NCI-H187 (cell line): ENCODE measurements at regions not wholly inside any gene's neighbourhood (a gene's known extent, or its start where the extent isn't known, plus 50 kb on each side); places are given as distances from the start of the nearest gene placed in this dataset.
"Not testable (repeated sequence)": the region's sequence is repeated elsewhere in the genome, so short reads cannot be mapped to it uniquely, and the experiment has no call there.

Experiments used
- DNase-seq, 2 experiments: peaks; one replicate each; lab custom pipeline; 2025; lab: John Stamatoyannopoulos, UW

GRCh38 chr6:141077355-141078333 lies 1055.1 kb upstream of the GJE1 start:
- no peak for DNase-seq

GRCh38 chr6:141057761-141058160 lies 1075.0 kb upstream of the GJE1 start:
- DNase-seq, result no peak

- DNase-seq, result no peak
Observed at GRCh38 chr6:141056945-141057625, 1075.6 kb upstream of the GJE1 start.

GRCh38 chr6:141050471-141050870 lies 1082.3 kb upstream of the GJE1 start:
- no peak for DNase-seq

GRCh38 chr6:141048451-141048850 lies 1084.3 kb upstream of the GJE1 start:
- DNase-seq, result no peak

GRCh38 chr6:141046496-141046895 lies 1086.2 kb upstream of the GJE1 start:
- DNase-seq, result not testable (repeated sequence)

GRCh38 chr6:141041596-141042087 lies 1091.1 kb upstream of the GJE1 start:
- no peak for DNase-seq

GRCh38 chr6:141035312-141036200 lies 1097.2 kb upstream of the GJE1 start:
- DNase-seq, result no peak

GRCh38 chr6:141033101-141033500 lies 1099.6 kb upstream of the GJE1 start:
- no peak for DNase-seq

- DNase-seq, result no peak
Observed at GRCh38 chr6:141029908-141030307, 1102.8 kb upstream of the GJE1 start.

GRCh38 chr6:141028791-141029280 lies 1103.9 kb upstream of the GJE1 start:
- no peak for DNase-seq

GRCh38 chr6:141026504-141026903 lies 1106.2 kb upstream of the GJE1 start:
- no peak for DNase-seq

GRCh38 chr6:141024526-141024925 lies 1108.2 kb upstream of the GJE1 start:
- no peak for DNase-seq

- DNase-seq, result no peak
Observed at GRCh38 chr6:141017941-141018340, 1114.8 kb upstream of the GJE1 start.

GRCh38 chr6:141000917-141001316 lies 1131.8 kb upstream of the GJE1 start:
- no peak for DNase-seq

GRCh38 chr6:140993515-140993914 lies 1139.2 kb upstream of the GJE1 start:
- DNase-seq, result no peak

GRCh38 chr6:140992678-140993077 lies 1140.0 kb upstream of the GJE1 start:
- no peak for DNase-seq

GRCh38 chr6:140988780-140989179 lies 1143.9 kb upstream of the GJE1 start:
- no peak for DNase-seq

GRCh38 chr6:140987364-140988155 lies 1145.2 kb upstream of the GJE1 start:
- DNase-seq, result no peak

- no peak for DNase-seq
Observed at GRCh38 chr6:140985679-140986275, 1146.9 kb upstream of the GJE1 start.
